Fibroblast of the aortic adventitia (primary cell): ENCODE measurements at regions not wholly inside any gene's neighbourhood (a gene's known extent, or its start where the extent isn't known, plus 50 kb on each side); places are given as distances from the start of the nearest gene placed in this dataset.

Experiments used
- DNase-seq: peaks from one replicate; pipeline ENCODE4 v3.0.0-alpha.2; 2010; ENCODE audit warnings: low read depth
- H3K4me3 ChIP-seq: 2 replicates; pipeline ENCODE4 v1.5.1; 2011; ENCODE audit warnings: low read depth, mild to moderate bottlenecking, control low read depth, low read length, moderate library complexity
- CTCF ChIP-seq: IDR thresholded peaks from 2 replicates; pipeline ENCODE4 v1.5.1; 2011; ENCODE audit warnings: mild to moderate bottlenecking, low read length, control low read depth, inconsistent platforms; ENCODE audit not compliant: insufficient read depth

- no peak overlapping the region for H3K4me3 ChIP-seq
- no peak for TF ChIP-seq CTCF
- DNase-seq = no peak
Measured at GRCh38 chr6:91087908-91088307, 501.0 kb upstream of the MAP3K7 start.

GRCh38 chr6:91083211-91083610, 496.3 kb upstream of the MAP3K7 start:
- TF ChIP-seq CTCF = no peak
- H3K4me3 ChIP-seq = no peak overlapping the region
- no peak for DNase-seq

GRCh38 chr6:91082311-91082832, 495.5 kb upstream of the MAP3K7 start:
- no peak for DNase-seq
- TF ChIP-seq CTCF = no peak

GRCh38 chr6:91081452-91082067, 494.7 kb upstream of the MAP3K7 start:
- DNase-seq = peak; percentile 38
- no peak overlapping the region for H3K4me3 ChIP-seq
- TF ChIP-seq CTCF = peak; percentile 46

More at GRCh38 chr6:91082311-91082832, 495.5 kb upstream of the MAP3K7 start:
- no peak overlapping the region for H3K4me3 ChIP-seq

- no peak for DNase-seq
- no peak overlapping the region for H3K4me3 ChIP-seq
- no peak for TF ChIP-seq CTCF
Measured at GRCh38 chr6:91080871-91081270, 494.0 kb upstream of the MAP3K7 start.

- no peak for TF ChIP-seq CTCF
- DNase-seq = no peak
- no peak overlapping the region for H3K4me3 ChIP-seq
Measured at GRCh38 chr6:91079969-91080368, 493.1 kb upstream of the MAP3K7 start.

GRCh38 chr6:91075244-91075976, 488.5 kb upstream of the MAP3K7 start:
- no peak for DNase-seq
- TF ChIP-seq CTCF = no peak
- H3K4me3 ChIP-seq = no peak overlapping the region
